H1 (cell line): ENCODE measurements at regions not wholly inside any gene's neighbourhood (a gene's known extent, or its start where the extent isn't known, plus 50 kb on each side); places are given as distances from the start of the nearest gene placed in this dataset.

Experiments used
- POLR2A ChIP-seq, 2 experiments: IDR thresholded peaks; 1 replicate in 1 of 2; 2 replicates in 1 of 2; pipeline ENCODE4 v1.6.1; 2011; ENCODE audit warnings: low read depth in 2 of 2, low read length in 2 of 2, mild to moderate bottlenecking in 2 of 2; ENCODE audit errors: control extremely low read depth in 1 of 2
- RBBP5 ChIP-seq: IDR thresholded peaks from 2 replicates; pipeline ENCODE4 v1.7.1; 2012; ENCODE audit warnings: low read depth, mild to moderate bottlenecking, inconsistent platforms, low read length, moderate library complexity, borderline replicate concordance
- SAP30 ChIP-seq: fragments of 300-600 bp; sonication (generic); IDR thresholded peaks from 2 replicates; pipeline ENCODE4 v1.7.1; 2012; ENCODE audit warnings: low read length, moderate library complexity, mild to moderate bottlenecking, inconsistent platforms; ENCODE audit not compliant: insufficient read depth, insufficient replicate concordance
- SIRT6 ChIP-seq: IDR thresholded peaks from one replicate; pipeline ENCODE4 v1.7.1; 2012; ENCODE audit warnings: low read length, inconsistent platforms

DNA sequence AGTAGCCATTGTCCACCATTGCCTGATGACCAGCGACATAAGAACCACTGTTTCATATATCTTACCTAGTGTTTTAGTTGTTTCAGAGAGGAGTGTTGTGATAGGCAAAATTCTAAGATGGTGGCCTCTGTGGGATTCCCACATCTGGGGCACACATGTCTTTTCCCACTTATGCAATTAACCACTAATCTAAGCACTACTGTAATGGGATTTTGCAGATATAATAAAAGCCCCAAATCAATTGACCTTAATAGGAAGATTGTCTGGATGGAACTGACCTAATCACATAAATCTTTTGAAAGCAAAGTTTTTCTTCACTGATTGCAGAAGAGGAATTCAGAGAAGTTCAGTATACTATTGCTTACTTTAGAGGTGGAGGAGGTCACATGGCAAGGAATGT lies 469.9 kb downstream of the NUP35 start:
- TF ChIP-seq POLR2A (IDR thresholded peaks at IDR 0.05; ENCODE audit: control extremely low read depth in 1 of 2, low read depth in 2 of 2, low read length in 2 of 2) (no peak), RBBP5 (no peak), SAP30 (no peak), SIRT6 (no peak)
